IMR-90 (cell line): ENCODE measurements at regions not wholly inside any gene's neighbourhood (a gene's known extent, or its start where the extent isn't known, plus 50 kb on each side); places are given as distances from the start of the nearest gene placed in this dataset.

Experiments used
- ATAC-seq: fragments of 200-7000 bp; cut with Tn5 transposase; 2 replicates; pipeline ENCODE4 v1.9.1; 2020; ENCODE audit warnings: low read depth, mild to moderate bottlenecking, moderate library complexity
- BruUV-seq: library from RNA; stranded (reverse); fragments of 400-500 nt; replicated peaks from 2 replicates; lab custom pipeline; 2021; lab: Mats Ljungman, UMichigan
- CTCF ChIA-PET: fragments of 300-600 bp; formaldehyde crosslinking; extraction: SDS; loops from one replicate; lab custom pipeline; 2021; ENCODE audit warnings: antibody characterized with exemption; lab: Yijun Ruan, JAX
- POLR2A ChIA-PET: fragments of 300-600 bp; sonication (Branson Sonifier 250); formaldehyde crosslinking; loops from one replicate; lab custom pipeline; 2022; ENCODE audit warnings: antibody characterized with exemption; ENCODE audit not compliant: unreplicated experiment; lab: Charles Lee
- DNase-seq: peaks from one replicate; pipeline ENCODE4 v3.0.0; 2013
- H2AFZ ChIP-seq: replicated peaks from 2 replicates; pipeline ENCODE3; 2013; ENCODE audit warnings: low read length, mild to moderate bottlenecking; ENCODE audit not compliant: poor library complexity
- H2AK5ac ChIP-seq: 2 replicates; pipeline ENCODE4 v1.6.1; 2013; ENCODE audit warnings: low read depth, low read length, inconsistent platforms
- H2AK9ac ChIP-seq: replicated peaks from 2 replicates; pipeline ENCODE3; 2013; ENCODE audit warnings: mild to moderate bottlenecking, low read depth, low read length, moderate library complexity; ENCODE audit not compliant: poor library complexity
- H2BK120ac ChIP-seq: 2 replicates; pipeline ENCODE4 v1.6.1; 2013; ENCODE audit warnings: low read depth, low read length, inconsistent platforms
- H2BK15ac ChIP-seq: 3 replicates; pipeline ENCODE4 v1.6.1; 2013; ENCODE audit warnings: low read depth, low read length, inconsistent platforms
- H2BK20ac ChIP-seq: 2 replicates; pipeline ENCODE4 v1.6.1; 2013; ENCODE audit warnings: low read depth, mild to moderate bottlenecking, inconsistent platforms, low read length, moderate library complexity
- H2BK5ac ChIP-seq: 2 replicates; pipeline ENCODE4 v1.6.1; 2013; ENCODE audit warnings: mild to moderate bottlenecking, low read depth, low read length, inconsistent platforms; ENCODE audit not compliant: poor library complexity, severe bottlenecking
- H3K14ac ChIP-seq: replicated peaks from 2 replicates; pipeline ENCODE4 v1.6.1; 2013; ENCODE audit warnings: low read depth, low read length, inconsistent platforms
- H3K18ac ChIP-seq: 2 replicates; pipeline ENCODE4 v1.6.1; 2013; ENCODE audit warnings: low read depth, low read length, control low read depth
- H3K23ac ChIP-seq: 2 replicates; pipeline ENCODE4 v1.6.1; 2013; ENCODE audit warnings: low read depth, low read length, inconsistent platforms
- H3K27ac ChIP-seq: 2 replicates; pipeline ENCODE4 v1.5.1; 2013; ENCODE audit warnings: mild to moderate bottlenecking, control low read depth, low read length; ENCODE audit not compliant: insufficient read depth
- H3K27me3 ChIP-seq: 2 replicates; pipeline ENCODE4 v1.6.1; 2013; ENCODE audit warnings: low read length; ENCODE audit not compliant: control insufficient read depth, insufficient read depth
- H3K36me3 ChIP-seq: 2 replicates; pipeline ENCODE4 v1.6.1; 2013; ENCODE audit warnings: low read length, mixed read lengths; ENCODE audit not compliant: control insufficient read depth, insufficient read depth
- H3K4ac ChIP-seq: 2 replicates; pipeline ENCODE4 v1.6.1; 2013; ENCODE audit warnings: low read depth, low read length, inconsistent platforms
- H3K4me1 ChIP-seq: 2 replicates; pipeline ENCODE4 v1.6.1; 2013; ENCODE audit warnings: low read length, mixed read lengths; ENCODE audit not compliant: control insufficient read depth, insufficient read depth
- H3K4me2 ChIP-seq: 2 replicates; pipeline ENCODE4 v1.6.1; 2013; ENCODE audit warnings: low read depth, mild to moderate bottlenecking, control low read depth, low read length, moderate library complexity
- H3K4me3 ChIP-seq: 2 replicates; pipeline ENCODE4 v1.5.1; 2013; ENCODE audit warnings: low read depth, mild to moderate bottlenecking, control low read depth, low read length, moderate library complexity; ENCODE audit not compliant: insufficient read depth
- H3K56ac ChIP-seq: 2 replicates; pipeline ENCODE4 v1.6.1; 2013; ENCODE audit warnings: low read length, inconsistent platforms; ENCODE audit not compliant: insufficient read depth; ENCODE audit errors: extremely low read depth
- H3K79me1 ChIP-seq, 2 experiments: 2 replicates each; pipeline ENCODE4 v1.6.1; 2013; ENCODE audit warnings: low read length in 2 of 2, inconsistent platforms in 1 of 2, low read depth in 1 of 2
- H3K9ac ChIP-seq: 2 replicates; pipeline ENCODE4 v1.6.1; 2013; ENCODE audit warnings: low read depth, low read length, control low read depth
- H3K9me1 ChIP-seq: 2 replicates; pipeline ENCODE4 v1.6.1; 2013; ENCODE audit warnings: low read length, inconsistent platforms; ENCODE audit not compliant: insufficient read depth
- H3K9me3 ChIP-seq: 2 replicates; pipeline ENCODE4 v1.6.1; 2013; ENCODE audit warnings: low read length; ENCODE audit not compliant: control insufficient read depth, insufficient read depth
- H4K20me1 ChIP-seq: 2 replicates; pipeline ENCODE4 v1.6.1; 2013; ENCODE audit warnings: low read length, inconsistent platforms; ENCODE audit not compliant: insufficient read depth
- H4K5ac ChIP-seq: 2 replicates; pipeline ENCODE4 v1.6.1; 2013; ENCODE audit warnings: mild to moderate bottlenecking, low read depth, low read length, control low read depth
- H4K8ac ChIP-seq, 2 experiments: 2 replicates each; pipeline ENCODE4 v1.6.1; 2013; ENCODE audit warnings: low read depth in 2 of 2, low read length in 2 of 2, control low read depth in 1 of 2, inconsistent platforms in 1 of 2
- H4K91ac ChIP-seq: 2 replicates; pipeline ENCODE4 v1.6.1; 2013; ENCODE audit warnings: low read depth, low read length, inconsistent platforms; ENCODE audit not compliant: insufficient read depth
- CHD1 ChIP-seq: IDR thresholded peaks from 2 replicates; pipeline ENCODE4 v1.6.1; 2012; ENCODE audit warnings: low read depth, low read length, improper control_type of control experiment
- MAZ ChIP-seq: IDR thresholded peaks from 2 replicates; pipeline ENCODE4 v1.6.1; 2012; ENCODE audit warnings: low read depth, mild to moderate bottlenecking, low read length, improper control_type of control experiment, moderate library complexity, borderline replicate concordance
- MXI1 ChIP-seq: IDR thresholded peaks from 2 replicates; pipeline ENCODE4 v1.6.1; 2012; ENCODE audit warnings: low read depth, mild to moderate bottlenecking, low read length, moderate library complexity, borderline replicate concordance
- SMC3 ChIP-seq: fragments of 150-350 bp; IDR thresholded peaks from 2 replicates; pipeline ENCODE4 v1.6.1; 2016; ENCODE audit warnings: low read depth, mild to moderate bottlenecking, antibody characterized with exemption, low read length, moderate library complexity
- dilution Hi-C: fragments of 300-500 bp; cut with HindIII; formaldehyde crosslinking; loops from one replicate; pipeline ENCODE4 v1.14.3; 2018; ENCODE audit warnings: low sequenced_read_pairs; ENCODE audit not compliant: unreplicated experiment
- in situ Hi-C: fragments of 300-500 bp; cut with MboI; formaldehyde crosslinking; loops from 3 replicates; pipeline ENCODE4 v1.14.3; 2019; ENCODE audit warnings: low sequenced_read_pairs, inconsistent platforms, mixed read lengths
- intact Hi-C: fragments of 100-400 bp; cut with micrococcal nuclease; formaldehyde crosslinking; loops from 2 replicates; pipeline ENCODE4 v1.10.0; 2022
- TF ChIP-seq, protein P1 (sequence below): fragments of 150-350 bp; IDR thresholded peaks from 2 replicates; pipeline ENCODE4 v1.6.1; 2017; ENCODE audit warnings: mild to moderate bottlenecking, antibody characterized with exemption, low read length, low read depth
- TF ChIP-seq, protein P2 (sequence below): conservative IDR thresholded peaks from 2 replicates; pipeline ENCODE4 v1.5.1; 2012; ENCODE audit warnings: mild to moderate bottlenecking, low read depth, low read length, improper control_type of control experiment
- TF ChIP-seq, protein P3 (sequence below): fragments of 150-350 bp; IDR thresholded peaks from 2 replicates; pipeline ENCODE4 v1.6.1; 2016; ENCODE audit warnings: low read depth, mild to moderate bottlenecking, low read length, moderate library complexity, borderline replicate concordance

- dilution Hi-C loops: no loop called here
- H3K27me3 ChIP-seq: no peaks in the 10 kb centered on the region; the same call in 1 of the 2 replicates
- no peaks in the 10 kb centered on the region for H3K4me1 ChIP-seq
- no peak overlapping the region for H2AK9ac ChIP-seq
- ATAC-seq (no peak), DNase-seq (no peak)
- H3K56ac ChIP-seq: no peak overlapping the region
- TF ChIP-seq CHD1 (no peak), SMC3 (0 out of 2 replicates have a peak, but pooled peaks have one; percentile 4), MAZ (no peak), MXI1 (no peak)
- TF ChIP-seq, protein P1, sequence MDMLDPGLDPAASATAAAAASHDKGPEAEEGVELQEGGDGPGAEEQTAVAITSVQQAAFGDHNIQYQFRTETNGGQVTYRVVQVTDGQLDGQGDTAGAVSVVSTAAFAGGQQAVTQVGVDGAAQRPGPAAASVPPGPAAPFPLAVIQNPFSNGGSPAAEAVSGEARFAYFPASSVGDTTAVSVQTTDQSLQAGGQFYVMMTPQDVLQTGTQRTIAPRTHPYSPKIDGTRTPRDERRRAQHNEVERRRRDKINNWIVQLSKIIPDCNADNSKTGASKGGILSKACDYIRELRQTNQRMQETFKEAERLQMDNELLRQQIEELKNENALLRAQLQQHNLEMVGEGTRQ: no peak
- TF ChIP-seq, protein P2, sequence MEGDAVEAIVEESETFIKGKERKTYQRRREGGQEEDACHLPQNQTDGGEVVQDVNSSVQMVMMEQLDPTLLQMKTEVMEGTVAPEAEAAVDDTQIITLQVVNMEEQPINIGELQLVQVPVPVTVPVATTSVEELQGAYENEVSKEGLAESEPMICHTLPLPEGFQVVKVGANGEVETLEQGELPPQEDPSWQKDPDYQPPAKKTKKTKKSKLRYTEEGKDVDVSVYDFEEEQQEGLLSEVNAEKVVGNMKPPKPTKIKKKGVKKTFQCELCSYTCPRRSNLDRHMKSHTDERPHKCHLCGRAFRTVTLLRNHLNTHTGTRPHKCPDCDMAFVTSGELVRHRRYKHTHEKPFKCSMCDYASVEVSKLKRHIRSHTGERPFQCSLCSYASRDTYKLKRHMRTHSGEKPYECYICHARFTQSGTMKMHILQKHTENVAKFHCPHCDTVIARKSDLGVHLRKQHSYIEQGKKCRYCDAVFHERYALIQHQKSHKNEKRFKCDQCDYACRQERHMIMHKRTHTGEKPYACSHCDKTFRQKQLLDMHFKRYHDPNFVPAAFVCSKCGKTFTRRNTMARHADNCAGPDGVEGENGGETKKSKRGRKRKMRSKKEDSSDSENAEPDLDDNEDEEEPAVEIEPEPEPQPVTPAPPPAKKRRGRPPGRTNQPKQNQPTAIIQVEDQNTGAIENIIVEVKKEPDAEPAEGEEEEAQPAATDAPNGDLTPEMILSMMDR: peak; percentile 18; the same call in 1 of the 2 replicates
- TF ChIP-seq, protein P3, sequence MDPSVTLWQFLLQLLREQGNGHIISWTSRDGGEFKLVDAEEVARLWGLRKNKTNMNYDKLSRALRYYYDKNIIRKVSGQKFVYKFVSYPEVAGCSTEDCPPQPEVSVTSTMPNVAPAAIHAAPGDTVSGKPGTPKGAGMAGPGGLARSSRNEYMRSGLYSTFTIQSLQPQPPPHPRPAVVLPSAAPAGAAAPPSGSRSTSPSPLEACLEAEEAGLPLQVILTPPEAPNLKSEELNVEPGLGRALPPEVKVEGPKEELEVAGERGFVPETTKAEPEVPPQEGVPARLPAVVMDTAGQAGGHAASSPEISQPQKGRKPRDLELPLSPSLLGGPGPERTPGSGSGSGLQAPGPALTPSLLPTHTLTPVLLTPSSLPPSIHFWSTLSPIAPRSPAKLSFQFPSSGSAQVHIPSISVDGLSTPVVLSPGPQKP: no peak
- intact Hi-C loops: no loop called here
- no peak overlapping the region for H2AK5ac ChIP-seq
- H4K5ac ChIP-seq: no peak overlapping the region
- H3K4ac ChIP-seq: no peak overlapping the region
- no peak overlapping the region for H3K4me3 ChIP-seq
- H3K23ac ChIP-seq: no peak overlapping the region
- H2BK120ac ChIP-seq: no peak overlapping the region
- no peak overlapping the region for H3K4me2 ChIP-seq
- H4K20me1 ChIP-seq: no peaks in the 10 kb centered on the region
- H3K18ac ChIP-seq: no peak overlapping the region
- H3K36me3 ChIP-seq: no peaks in the 10 kb centered on the region
- no peak overlapping the region for H2BK5ac ChIP-seq
- H3K27ac ChIP-seq: no peak overlapping the region
- H3K79me1 ChIP-seq: no peaks in the 10 kb centered on the region
- POLR2A ChIA-PET: no interaction called here
- no peak overlapping the region for H2BK15ac ChIP-seq
- in situ Hi-C loops: no loop called here
- no peaks in the 10 kb centered on the region for H3K9me3 ChIP-seq
- H3K9ac ChIP-seq: no peak overlapping the region
- no peak overlapping the region for H2AFZ ChIP-seq
- CTCF ChIA-PET: interaction anchor here (0.6 to 1.1 kb wide), 2 partner anchors 12 to 237 kb away, joined by 3 to 6 read pairs; no protein-coding TSS in a partner anchor
- H3K9me1 ChIP-seq: no peaks in the 10 kb centered on the region
- H4K8ac ChIP-seq: no peak overlapping the region
- H2BK20ac ChIP-seq: no peak overlapping the region
- no TSS peak for BruUV-seq
- H3K14ac ChIP-seq: no peak overlapping the region
- no peak overlapping the region for H4K91ac ChIP-seq
Observed at GRCh38 chr4:25531272-25531671, 124.4 kb upstream of the SLC34A2 start.
